SW 1271 (cell line): ENCODE measurements at regions not wholly inside any gene's neighbourhood (a gene's known extent, or its start where the extent isn't known, plus 50 kb on each side); places are given as distances from the start of the nearest gene placed in this dataset.
"Not testable (repeated sequence)": the region's sequence is repeated elsewhere in the genome, so short reads cannot be mapped to it uniquely, and the experiment has no call there.

Experiments used
- DNase-seq, 2 experiments: peaks; one replicate each; lab custom pipeline; 2025; lab: John Stamatoyannopoulos, UW

DNA sequence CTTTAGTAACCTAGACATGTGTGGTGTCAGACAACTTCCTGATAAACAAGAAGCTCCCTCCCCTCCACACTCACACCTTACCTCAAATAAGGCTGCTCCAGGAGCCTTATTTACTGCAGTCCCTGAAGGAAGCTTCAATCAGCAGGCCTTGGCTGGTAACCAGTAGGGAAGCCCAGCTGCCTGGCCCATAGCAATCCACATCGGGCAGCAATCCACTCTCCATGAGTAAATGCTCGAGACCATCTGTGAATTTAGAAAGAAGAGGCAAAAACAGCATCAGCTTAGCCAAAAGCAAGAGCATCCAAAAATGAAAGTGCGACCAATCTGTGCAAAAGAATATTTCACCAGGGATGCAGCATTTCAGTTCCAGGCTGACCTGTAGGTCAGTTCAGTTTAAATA lies 213.3 kb upstream of the TUSC1 start:
- DNase-seq = no peak

- no peak for DNase-seq
Measured at GRCh38 chr9:25889661-25890060, 211.4 kb upstream of the TUSC1 start.

DNA sequence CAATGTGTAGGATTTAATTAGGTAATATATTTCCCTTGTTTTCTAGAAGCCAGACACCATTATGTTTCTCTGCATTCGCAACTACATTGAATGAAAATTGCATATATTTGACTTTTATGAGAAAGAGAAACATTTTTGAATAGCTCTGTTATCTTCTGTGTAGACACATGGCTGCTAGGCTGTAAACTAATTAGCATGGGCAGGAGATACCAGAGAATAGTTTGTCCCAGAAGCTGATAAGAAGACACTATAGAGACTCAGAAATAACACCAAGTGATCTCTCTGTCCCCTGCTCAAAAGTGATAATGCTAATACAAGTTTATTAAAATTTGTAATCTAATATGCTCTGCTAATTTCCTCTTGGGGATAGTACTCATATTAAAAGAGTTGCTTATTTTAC lies 198.0 kb upstream of the TUSC1 start:
- no peak for DNase-seq

- no peak for DNase-seq
Measured at GRCh38 chr9:25864509-25864908, 186.3 kb upstream of the TUSC1 start.

- DNase-seq = no peak
Measured at GRCh38 chr9:25861421-25861820, 183.2 kb upstream of the TUSC1 start.

GRCh38 chr9:25857147-25857546 lies 178.9 kb upstream of the TUSC1 start:
- no peak for DNase-seq

DNA sequence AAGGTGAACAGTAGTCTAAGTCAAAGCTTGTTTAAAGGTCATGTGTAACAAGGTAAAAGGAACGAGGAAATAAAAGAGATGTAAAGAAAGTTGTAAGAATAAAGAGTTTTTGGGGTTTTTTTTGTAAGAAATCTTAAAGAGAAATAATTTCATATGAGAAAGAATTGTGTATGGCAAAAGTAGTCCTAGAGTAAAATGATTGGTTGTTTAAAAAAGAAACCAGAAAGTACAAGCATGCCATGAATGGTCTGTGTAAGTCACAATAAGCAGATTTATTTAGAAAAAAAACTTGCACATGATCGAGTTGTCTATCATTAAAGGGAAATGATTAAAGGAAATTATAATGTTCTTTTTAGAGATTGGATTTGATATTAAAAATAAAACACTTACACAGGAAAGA lies 172.6 kb upstream of the TUSC1 start:
- DNase-seq = no peak

GRCh38 chr9:25845867-25846266 lies 167.6 kb upstream of the TUSC1 start:
- DNase-seq = no peak

- no peak for DNase-seq
Measured at GRCh38 chr9:25830381-25830780, 152.1 kb upstream of the TUSC1 start.

- DNase-seq = no peak
Measured at GRCh38 chr9:25827626-25828025, 149.4 kb upstream of the TUSC1 start.

- no peak for DNase-seq
Measured at GRCh38 chr9:25816439-25816838, 138.2 kb upstream of the TUSC1 start.

DNA sequence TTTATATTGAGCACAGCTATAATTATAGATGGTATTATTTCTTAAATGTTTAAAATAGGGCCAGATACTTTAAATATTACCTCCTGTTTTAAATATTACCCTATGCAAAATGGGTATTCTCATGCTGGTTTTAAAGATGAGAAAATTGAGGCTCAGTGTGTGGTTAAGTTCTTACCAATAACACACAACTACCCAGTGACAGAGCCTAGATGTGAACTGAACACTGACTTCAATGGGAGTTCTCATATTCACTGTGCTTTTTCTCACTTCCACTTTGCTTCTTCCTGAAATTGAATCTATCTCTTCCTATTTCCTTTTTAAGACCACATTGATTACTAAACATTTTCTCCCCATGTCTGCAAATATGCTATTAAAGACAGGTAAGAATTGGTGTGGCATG lies 135.8 kb upstream of the TUSC1 start:
- DNase-seq = no peak

DNA sequence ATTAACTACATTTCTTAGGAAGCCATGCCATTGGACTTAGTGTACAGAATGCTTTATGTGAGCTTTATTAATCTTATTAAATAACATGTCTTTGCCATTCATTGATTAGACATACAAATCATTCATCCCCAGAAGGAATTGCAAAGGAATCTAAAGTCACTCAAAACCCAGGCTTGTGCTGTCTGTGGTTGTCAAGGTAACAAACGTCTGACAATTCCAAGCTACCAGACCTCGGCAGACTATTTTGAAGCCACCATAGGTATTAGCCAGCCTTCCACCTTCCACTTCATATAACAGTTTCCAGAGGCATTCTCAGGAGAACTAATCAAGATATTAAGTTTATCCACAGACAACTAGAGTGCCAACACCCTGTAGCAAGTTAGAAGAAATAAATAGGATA lies 135.2 kb upstream of the TUSC1 start:
- DNase-seq = no peak

DNA sequence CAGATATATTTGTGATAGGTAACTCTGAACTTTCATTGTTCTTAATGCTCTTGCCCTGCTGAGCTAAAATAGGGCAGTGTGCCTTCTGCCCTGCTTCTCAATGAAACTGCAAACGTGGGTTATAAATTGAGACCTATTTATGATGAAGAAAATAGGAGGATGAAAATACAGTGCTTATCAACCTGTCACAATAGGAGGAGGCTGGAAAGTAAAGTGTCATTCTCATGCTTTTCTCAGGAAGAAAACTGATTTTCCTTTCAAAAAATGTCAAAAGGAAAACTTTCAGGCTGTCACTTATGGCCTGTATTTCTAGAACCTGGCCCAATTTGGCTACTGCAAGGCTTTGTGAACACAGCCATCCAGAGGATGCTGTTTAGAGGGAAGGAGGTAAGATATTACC lies 130.3 kb upstream of the TUSC1 start:
- DNase-seq = no peak

DNA sequence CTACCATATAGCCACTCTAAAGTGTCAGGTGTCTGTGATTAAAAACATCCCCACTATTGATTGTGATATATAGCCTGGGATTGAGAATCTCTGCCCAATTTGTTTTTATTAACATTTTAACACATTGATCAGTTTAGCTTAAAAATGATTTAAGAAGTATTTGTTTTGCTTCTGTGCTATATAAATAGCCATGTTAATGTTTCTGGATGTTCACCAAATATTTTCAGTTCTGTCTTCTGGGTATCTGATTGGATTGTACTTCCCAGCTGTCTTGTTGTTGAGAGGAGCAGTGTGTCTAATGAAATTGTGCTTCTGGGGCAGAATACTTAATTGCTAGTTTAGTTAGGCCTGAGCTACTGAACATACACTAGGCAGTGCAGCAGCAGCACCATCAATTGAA lies 126.6 kb upstream of the TUSC1 start:
- no peak for DNase-seq

DNA sequence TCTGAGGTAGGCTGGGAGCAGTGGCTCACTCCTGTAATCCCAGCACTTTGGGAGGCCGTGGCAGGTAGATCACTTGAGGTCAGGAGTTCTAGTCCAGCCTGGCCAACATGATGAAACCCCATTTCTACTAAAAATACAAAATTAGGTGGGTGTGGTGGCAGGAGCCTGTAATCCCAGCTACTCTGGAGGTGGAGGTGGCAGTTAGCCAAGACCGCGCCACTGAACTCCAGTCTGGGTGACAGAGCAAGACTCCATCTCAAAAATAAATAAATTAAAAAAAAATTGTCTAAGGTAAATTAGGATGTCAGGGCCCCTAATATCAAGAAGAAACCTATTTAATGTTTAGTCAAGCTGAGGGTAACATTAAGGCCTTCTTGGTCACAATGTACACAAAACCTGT lies 123.7 kb upstream of the TUSC1 start:
- DNase-seq = not testable (repeated sequence)

- no peak for DNase-seq
Measured at GRCh38 chr9:25773805-25774204, 95.6 kb upstream of the TUSC1 start.

DNA sequence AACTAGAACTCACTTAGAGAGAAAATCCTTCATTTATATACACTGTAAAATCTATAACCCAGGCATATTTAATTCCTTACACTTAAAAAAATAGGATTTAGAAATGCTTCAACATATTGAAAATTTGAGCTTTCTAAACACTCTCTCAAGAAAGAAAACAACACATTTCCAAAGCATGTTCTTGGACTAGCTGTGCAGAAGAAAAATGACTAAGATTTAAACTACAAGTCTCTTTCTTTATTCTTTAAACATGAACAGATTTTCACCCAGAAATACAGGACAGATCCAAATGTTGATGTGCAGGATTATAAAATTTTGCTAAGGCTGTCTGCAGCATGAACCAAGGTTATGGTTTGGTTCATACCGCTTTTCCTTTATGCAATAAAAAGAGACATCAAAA lies 77.7 kb upstream of the TUSC1 start:
- DNase-seq = no peak

GRCh38 chr9:25752398-25752797 lies 74.2 kb upstream of the TUSC1 start:
- DNase-seq = no peak

GRCh38 chr9:25742256-25742655 lies 64.0 kb upstream of the TUSC1 start:
- no peak for DNase-seq

GRCh38 chr9:25733336-25733982 lies 55.2 kb upstream of the TUSC1 start:
- DNase-seq = no peak

DNA sequence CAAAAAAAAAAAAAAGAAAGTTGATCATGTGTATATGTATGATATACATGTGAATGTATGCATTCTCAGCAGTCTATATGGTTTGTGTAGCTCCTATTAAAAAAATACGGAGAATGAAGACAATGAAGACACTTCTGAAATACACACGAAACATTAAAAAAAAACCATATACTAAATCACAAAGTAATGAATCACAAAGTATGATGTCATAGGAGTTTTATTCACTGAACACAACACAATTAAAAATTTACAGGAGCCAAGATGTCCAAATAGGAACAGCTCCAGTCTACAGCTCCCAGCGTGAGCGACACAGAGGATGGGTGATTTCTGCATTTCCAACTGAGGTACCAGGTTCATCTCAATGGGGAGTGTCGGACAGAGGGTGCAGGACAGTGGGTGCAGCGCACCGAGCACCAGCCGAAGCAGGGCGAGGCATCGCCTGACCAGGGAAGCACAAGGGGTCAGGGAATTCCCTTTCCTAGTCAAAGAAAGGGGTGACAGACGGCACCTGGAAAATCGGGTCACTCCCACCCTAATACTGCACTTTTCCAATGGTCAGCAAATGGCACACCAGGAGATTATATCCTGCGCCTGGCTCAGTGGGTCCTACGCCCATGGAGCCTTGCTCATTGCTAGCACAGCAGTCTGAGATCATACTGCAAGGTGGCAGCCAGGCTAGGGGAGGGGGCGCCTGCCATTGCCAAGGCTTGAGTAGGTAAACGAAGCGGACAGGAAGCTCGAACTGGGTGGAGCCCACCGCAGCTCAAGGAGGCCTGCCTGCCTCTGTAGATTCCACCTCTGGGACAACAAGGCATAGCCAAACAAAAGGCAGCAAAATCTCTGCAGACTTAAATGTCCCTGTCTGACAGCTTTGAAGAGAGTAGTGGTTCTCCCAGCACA lies 53.9 kb upstream of the TUSC1 start:
- not testable (repeated sequence) for DNase-seq
